ENCODE measurements at regions not wholly inside any gene's neighbourhood (a gene's known extent, or its start where the extent isn't known, plus 50 kb on each side); places are given as distances from the start of the nearest gene placed in this dataset.

DNA sequence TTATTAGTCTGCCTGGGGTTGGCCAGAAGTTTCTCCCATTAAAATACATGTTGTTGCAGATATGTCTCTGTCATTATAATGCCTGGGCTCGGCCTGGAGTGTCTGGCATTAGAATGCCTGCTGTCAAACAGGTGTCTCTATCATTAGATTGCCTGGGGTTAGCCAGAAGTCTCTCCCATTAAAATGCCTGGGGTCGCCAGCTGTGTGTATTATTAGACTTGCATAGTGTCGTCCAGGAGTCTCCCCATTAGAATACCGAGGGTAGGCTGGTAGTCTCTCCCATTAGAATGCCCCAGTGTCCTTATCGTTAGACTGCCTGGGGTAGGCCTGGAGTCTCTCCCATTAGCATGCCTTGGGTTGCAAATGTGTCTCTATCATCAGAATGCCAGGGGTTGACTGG lies 2270.8 kb downstream of the TP53TG3F start:
- no peaks in the 10 kb centered on the region for H3K79me2 ChIP-seq (ENCODE audit: low read length)
- H3K4me2 ChIP-seq (ENCODE audit: low read length): no peak overlapping the region
- H3K4me3 ChIP-seq (ENCODE audit: low read length): no peak overlapping the region
- TF ChIP-seq, protein P1, sequence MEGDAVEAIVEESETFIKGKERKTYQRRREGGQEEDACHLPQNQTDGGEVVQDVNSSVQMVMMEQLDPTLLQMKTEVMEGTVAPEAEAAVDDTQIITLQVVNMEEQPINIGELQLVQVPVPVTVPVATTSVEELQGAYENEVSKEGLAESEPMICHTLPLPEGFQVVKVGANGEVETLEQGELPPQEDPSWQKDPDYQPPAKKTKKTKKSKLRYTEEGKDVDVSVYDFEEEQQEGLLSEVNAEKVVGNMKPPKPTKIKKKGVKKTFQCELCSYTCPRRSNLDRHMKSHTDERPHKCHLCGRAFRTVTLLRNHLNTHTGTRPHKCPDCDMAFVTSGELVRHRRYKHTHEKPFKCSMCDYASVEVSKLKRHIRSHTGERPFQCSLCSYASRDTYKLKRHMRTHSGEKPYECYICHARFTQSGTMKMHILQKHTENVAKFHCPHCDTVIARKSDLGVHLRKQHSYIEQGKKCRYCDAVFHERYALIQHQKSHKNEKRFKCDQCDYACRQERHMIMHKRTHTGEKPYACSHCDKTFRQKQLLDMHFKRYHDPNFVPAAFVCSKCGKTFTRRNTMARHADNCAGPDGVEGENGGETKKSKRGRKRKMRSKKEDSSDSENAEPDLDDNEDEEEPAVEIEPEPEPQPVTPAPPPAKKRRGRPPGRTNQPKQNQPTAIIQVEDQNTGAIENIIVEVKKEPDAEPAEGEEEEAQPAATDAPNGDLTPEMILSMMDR (IDR thresholded peaks at IDR 0.05; ENCODE audit: low read depth, low read length): no peak
- TF ChIP-seq EZH2phosphoT487 (IDR thresholded peaks at IDR 0.05; ENCODE audit: low read depth): no peak
- H3K27ac ChIP-seq (ENCODE audit: low read length): no peak overlapping the region
- no peaks in the 10 kb centered on the region for H3K9me3 ChIP-seq (ENCODE audit: insufficient read depth, low read length)
- no peaks in the 10 kb centered on the region for H3K4me1 ChIP-seq (ENCODE audit: low read length)
- H3K27me3 ChIP-seq (ENCODE audit: low read depth, low read length): no peaks in the 10 kb centered on the region
- H2AFZ ChIP-seq (ENCODE audit: low read depth, low read length): no peak overlapping the region
- H3K36me3 ChIP-seq (replicated peaks; ENCODE audit: low read depth, low read length): no peaks in the 10 kb centered on the region
- H4K20me1 ChIP-seq (ENCODE audit: insufficient read depth, low read length): no peaks in the 10 kb centered on the region
- no peak overlapping the region for H3K9ac ChIP-seq (ENCODE audit: low read length)

DNA sequence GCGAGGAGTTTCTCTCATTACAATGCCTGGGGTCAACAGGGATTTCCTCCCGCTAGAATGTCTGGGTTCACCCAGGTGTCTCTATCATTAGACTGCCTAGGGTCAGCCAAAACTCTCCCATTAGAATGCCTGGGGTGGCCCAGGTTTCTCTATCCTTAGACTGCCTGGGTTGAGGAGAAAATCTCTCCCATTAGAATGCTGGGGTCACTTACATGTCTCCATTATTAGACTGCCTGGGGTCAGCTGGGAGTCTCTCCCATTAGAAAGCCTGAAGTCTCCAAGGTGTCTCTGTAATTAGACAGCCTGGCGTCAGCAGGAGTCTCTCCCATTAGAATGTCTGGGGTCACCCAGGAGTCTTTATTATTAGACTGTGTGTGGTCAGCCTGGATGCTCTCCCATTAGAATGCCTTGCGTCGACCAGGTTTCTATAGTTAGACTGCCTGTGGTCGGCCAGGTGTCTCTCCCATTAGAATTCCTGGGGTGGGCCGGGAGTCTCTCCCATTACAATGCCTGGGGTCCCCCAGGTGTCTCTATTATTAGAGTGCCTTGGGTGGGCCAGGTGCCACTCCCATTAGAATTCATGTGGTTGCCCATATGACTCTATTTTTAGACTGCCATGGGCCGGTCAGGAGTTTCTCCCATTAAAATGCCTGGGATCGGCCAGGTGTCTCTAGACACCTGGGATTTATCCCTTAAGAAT lies 2272.1 kb downstream of the TP53TG3F start:
- no peaks in the 10 kb centered on the region for H4K20me1 ChIP-seq (ENCODE audit: insufficient read depth, low read length)
- H3K9ac ChIP-seq (ENCODE audit: low read length): no peak overlapping the region
- H2AFZ ChIP-seq (ENCODE audit: low read depth, low read length): no peak overlapping the region
- TF ChIP-seq, protein P1 (IDR thresholded peaks at IDR 0.05; ENCODE audit: low read depth, low read length): no peak
- no peak for TF ChIP-seq EZH2phosphoT487 (IDR thresholded peaks at IDR 0.05; ENCODE audit: low read depth)
- H3K9me3 ChIP-seq (ENCODE audit: insufficient read depth, low read length): no peaks in the 10 kb centered on the region
- H3K4me1 ChIP-seq (ENCODE audit: low read length): no peaks in the 10 kb centered on the region
- no peak overlapping the region for H3K4me2 ChIP-seq (ENCODE audit: low read length)
- H3K27me3 ChIP-seq (ENCODE audit: low read depth, low read length): no peaks in the 10 kb centered on the region
- no peaks in the 10 kb centered on the region for H3K36me3 ChIP-seq (replicated peaks; ENCODE audit: low read depth, low read length)
- H3K79me2 ChIP-seq (ENCODE audit: low read length): no peaks in the 10 kb centered on the region
- H3K4me3 ChIP-seq (ENCODE audit: low read length): no peak overlapping the region
- H3K27ac ChIP-seq (ENCODE audit: low read length): no peak overlapping the region

DNA sequence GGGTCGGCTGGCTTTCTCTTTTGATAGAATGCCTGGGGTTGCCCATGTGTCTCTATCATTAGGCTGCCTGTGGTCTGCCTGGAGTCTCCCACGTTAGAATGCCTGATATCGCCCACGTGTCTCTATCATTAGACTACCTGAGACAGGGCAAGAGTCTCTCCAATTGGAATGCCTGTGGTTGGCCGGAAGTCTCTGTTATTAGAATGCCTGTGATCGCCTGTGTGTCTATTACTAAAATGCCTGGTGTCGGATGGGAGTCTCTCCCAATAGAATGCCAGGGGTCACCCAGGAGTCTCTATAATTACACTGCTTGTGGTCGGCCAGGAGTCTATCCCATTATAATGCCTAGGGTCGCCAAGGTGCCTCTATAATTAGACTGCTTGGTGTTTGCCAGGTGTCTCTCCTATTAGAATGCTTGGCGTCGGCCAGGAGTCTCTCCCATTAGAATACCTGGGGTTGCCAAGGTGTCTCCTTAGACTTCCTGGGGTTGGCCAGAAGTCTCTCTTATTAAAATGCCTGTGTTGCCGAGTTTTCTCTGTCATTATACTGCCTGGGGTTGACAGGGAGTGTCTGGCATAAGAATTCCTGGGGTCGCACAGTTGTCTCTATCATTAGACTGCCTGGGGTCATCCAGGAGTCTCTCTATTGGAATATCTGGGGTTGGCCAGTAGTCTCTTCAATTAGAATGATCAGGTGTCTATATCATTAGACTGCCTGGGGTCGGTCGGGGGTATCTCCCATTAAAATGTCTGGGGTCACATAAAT lies 2272.8 kb downstream of the TP53TG3F start:
- Histone ChIP-seq H3K4me3 (ENCODE audit: low read length) (no peak overlapping the region), H3K27me3 (ENCODE audit: low read depth, low read length) (no peaks in the 10 kb centered on the region), H3K27ac (ENCODE audit: low read length) (no peak overlapping the region), H3K4me1 (ENCODE audit: low read length) (no peaks in the 10 kb centered on the region), H2AFZ (ENCODE audit: low read depth, low read length) (no peak overlapping the region), H3K9me3 (ENCODE audit: insufficient read depth, low read length) (no peaks in the 10 kb centered on the region), H3K9ac (ENCODE audit: low read length) (no peak overlapping the region), H3K4me2 (ENCODE audit: low read length) (no peak overlapping the region), H4K20me1 (ENCODE audit: insufficient read depth, low read length) (no peaks in the 10 kb centered on the region), H3K36me3 (replicated peaks; ENCODE audit: low read depth, low read length) (no peaks in the 10 kb centered on the region), H3K79me2 (ENCODE audit: low read length) (no peaks in the 10 kb centered on the region)
- TF ChIP-seq EZH2phosphoT487 (IDR thresholded peaks at IDR 0.05; ENCODE audit: low read depth): no peak
- TF ChIP-seq, protein P1 (IDR thresholded peaks at IDR 0.05; ENCODE audit: low read depth, low read length): no peak

DNA sequence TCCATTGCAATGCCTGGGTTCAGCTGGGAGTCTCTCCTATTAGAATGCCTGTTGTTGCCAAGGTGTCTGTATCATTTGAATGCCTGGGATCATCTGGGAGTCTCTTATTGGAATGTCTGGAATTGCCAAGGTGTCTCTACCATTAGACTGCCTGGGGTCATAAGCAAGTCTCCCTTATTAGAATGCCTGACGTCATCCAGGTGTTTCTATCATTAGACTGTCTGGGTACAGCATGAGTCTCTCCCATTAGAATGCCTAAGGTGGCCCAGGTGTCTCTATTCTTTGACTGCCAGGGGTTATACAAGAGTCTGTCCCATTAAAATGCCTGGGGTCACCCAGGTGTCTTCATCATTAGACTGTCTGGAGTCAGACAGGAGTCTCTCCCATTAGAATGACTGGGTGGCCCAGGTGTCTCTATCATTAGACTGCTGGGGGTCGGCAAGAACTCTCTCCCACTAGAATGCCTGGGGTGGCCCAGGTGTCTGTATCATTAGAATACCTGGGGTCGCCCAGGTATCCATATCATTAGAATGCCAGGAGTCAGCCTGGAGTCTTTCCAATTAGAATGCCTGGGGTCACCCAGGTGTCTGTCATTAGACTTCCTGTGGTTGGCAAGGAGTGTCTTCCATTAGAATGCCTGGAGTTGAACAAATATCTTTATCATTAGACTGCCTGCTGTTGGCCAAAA lies 2274.0 kb downstream of the TP53TG3F start:
- H3K9ac ChIP-seq (ENCODE audit: low read length): no peak overlapping the region
- no peak overlapping the region for H3K4me2 ChIP-seq (ENCODE audit: low read length)
- no peaks in the 10 kb centered on the region for H3K36me3 ChIP-seq (replicated peaks; ENCODE audit: low read depth, low read length)
- no peak overlapping the region for H3K27ac ChIP-seq (ENCODE audit: low read length)
- H3K4me1 ChIP-seq (ENCODE audit: low read length): no peaks in the 10 kb centered on the region
- H3K9me3 ChIP-seq (ENCODE audit: insufficient read depth, low read length): no peaks in the 10 kb centered on the region
- no peaks in the 10 kb centered on the region for H4K20me1 ChIP-seq (ENCODE audit: insufficient read depth, low read length)
- no peaks in the 10 kb centered on the region for H3K79me2 ChIP-seq (ENCODE audit: low read length)
- H3K4me3 ChIP-seq (ENCODE audit: low read length): no peak overlapping the region
- no peaks in the 10 kb centered on the region for H3K27me3 ChIP-seq (ENCODE audit: low read depth, low read length)
- TF ChIP-seq, protein P1 (IDR thresholded peaks at IDR 0.05; ENCODE audit: low read depth, low read length): no peak
- TF ChIP-seq EZH2phosphoT487 (IDR thresholded peaks at IDR 0.05; ENCODE audit: low read depth): no peak
- H2AFZ ChIP-seq (ENCODE audit: low read depth, low read length): no peak overlapping the region

Measured in OCI-LY3 (cell line).